ENCODE measurements at regions not wholly inside any gene's neighbourhood (a gene's known extent, or its start where the extent isn't known, plus 50 kb on each side); places are given as distances from the start of the nearest gene placed in this dataset.

- H3K27me3 ChIP-seq (ENCODE audit: control insufficient read depth, insufficient read depth, low read length), result no peaks in the 10 kb centered on the region
- H3K36me3 ChIP-seq (ENCODE audit: control insufficient read depth, insufficient read depth, low read length), result no peaks in the 10 kb centered on the region
- DNase-seq, result no peak
- H3K4me1 ChIP-seq (ENCODE audit: control insufficient read depth, insufficient read depth, low read length), result no peaks in the 10 kb centered on the region
- H3K27ac ChIP-seq (ENCODE audit: low read length), result no peak overlapping the region
- WGBS (ENCODE audit: insufficient coverage, low lambda C conversion rate), result no CpG with 5 or more reads among the region's 4 CpGs
- H3K4me3 ChIP-seq (ENCODE audit: low read length), result no peak overlapping the region
- no peaks in the 10 kb centered on the region for H3K9me3 ChIP-seq (ENCODE audit: control insufficient read depth, low read depth, low read length)
These were observed 515.3 kb downstream of the EPHB1 start for GRCh38 chr3:135310317-135310716.

- H3K36me3 ChIP-seq (ENCODE audit: control insufficient read depth, insufficient read depth, low read length), result no peaks in the 10 kb centered on the region
- no CpG with 5 or more reads among the region's 5 CpGs for WGBS (ENCODE audit: insufficient coverage, low lambda C conversion rate)
- no peak for DNase-seq
These were observed 516.6 kb downstream of the EPHB1 start for GRCh38 chr3:135311699-135312098.

GRCh38 chr3:135314237-135314636 is 519.2 kb downstream of the EPHB1 start:
- no peaks in the 10 kb centered on the region for H3K27me3 ChIP-seq (ENCODE audit: control insufficient read depth, insufficient read depth, low read length)
- no peaks in the 10 kb centered on the region for H3K4me1 ChIP-seq (ENCODE audit: control insufficient read depth, insufficient read depth, low read length)
- no CpG with 5 or more reads among the region's 1 CpG for WGBS (ENCODE audit: insufficient coverage, low lambda C conversion rate)
- H3K4me3 ChIP-seq (ENCODE audit: low read length), result no peak overlapping the region
- H3K27ac ChIP-seq (ENCODE audit: low read length), result no peak overlapping the region
- DNase-seq, result no peak
- no peaks in the 10 kb centered on the region for H3K9me3 ChIP-seq (ENCODE audit: control insufficient read depth, low read depth, low read length)
- no peaks in the 10 kb centered on the region for H3K36me3 ChIP-seq (ENCODE audit: control insufficient read depth, insufficient read depth, low read length)

More at GRCh38 chr3:135311699-135312098, 516.6 kb downstream of the EPHB1 start:
- no peaks in the 10 kb centered on the region for H3K4me1 ChIP-seq (ENCODE audit: control insufficient read depth, insufficient read depth, low read length)
- H3K27me3 ChIP-seq (ENCODE audit: control insufficient read depth, insufficient read depth, low read length), result no peaks in the 10 kb centered on the region
- H3K27ac ChIP-seq (ENCODE audit: low read length), result no peak overlapping the region
- no peaks in the 10 kb centered on the region for H3K9me3 ChIP-seq (ENCODE audit: control insufficient read depth, low read depth, low read length)
- no peak overlapping the region for H3K4me3 ChIP-seq (ENCODE audit: low read length)

GRCh38 chr3:135324301-135324700 is 529.2 kb downstream of the EPHB1 start:
- no peak for DNase-seq
- no peaks in the 10 kb centered on the region for H3K4me1 ChIP-seq (ENCODE audit: control insufficient read depth, insufficient read depth, low read length)
- H3K27ac ChIP-seq (ENCODE audit: low read length), result no peak overlapping the region
- WGBS (ENCODE audit: insufficient coverage, low lambda C conversion rate), result no CpG with 5 or more reads among the region's 5 CpGs
- H3K27me3 ChIP-seq (ENCODE audit: control insufficient read depth, insufficient read depth, low read length), result peaks cover 6% of the 10 kb centered on the region
- H3K36me3 ChIP-seq (ENCODE audit: control insufficient read depth, insufficient read depth, low read length), result no peaks in the 10 kb centered on the region
- no peak overlapping the region for H3K4me3 ChIP-seq (ENCODE audit: low read length)
- no peaks in the 10 kb centered on the region for H3K9me3 ChIP-seq (ENCODE audit: control insufficient read depth, low read depth, low read length)

- Histone ChIP-seq H3K9me3 (ENCODE audit: control insufficient read depth, low read depth, low read length) (no peaks in the 10 kb centered on the region), H3K36me3 (ENCODE audit: control insufficient read depth, insufficient read depth, low read length) (no peaks in the 10 kb centered on the region), H3K4me1 (ENCODE audit: control insufficient read depth, insufficient read depth, low read length) (no peaks in the 10 kb centered on the region), H3K27me3 (ENCODE audit: control insufficient read depth, insufficient read depth, low read length) (peaks cover 6% of the 10 kb centered on the region), H3K4me3 (ENCODE audit: low read length) (no peak overlapping the region), H3K27ac (ENCODE audit: low read length) (no peak overlapping the region)
- WGBS (ENCODE audit: insufficient coverage, low lambda C conversion rate), result no CpG with 5 or more reads among the region's 1 CpG
- DNase-seq, result no peak
These were observed 530.0 kb downstream of the EPHB1 start for GRCh38 chr3:135325096-135325495.

GRCh38 chr3:135325726-135326235 is 530.7 kb downstream of the EPHB1 start:
- Histone ChIP-seq H3K9me3 (ENCODE audit: control insufficient read depth, low read depth, low read length) (no peaks in the 10 kb centered on the region), H3K27ac (ENCODE audit: low read length) (no peak overlapping the region), H3K36me3 (ENCODE audit: control insufficient read depth, insufficient read depth, low read length) (no peaks in the 10 kb centered on the region), H3K27me3 (ENCODE audit: control insufficient read depth, insufficient read depth, low read length) (peaks cover 6% of the 10 kb centered on the region), H3K4me1 (ENCODE audit: control insufficient read depth, insufficient read depth, low read length) (no peaks in the 10 kb centered on the region), H3K4me3 (ENCODE audit: low read length) (no peak overlapping the region)
- no CpG with 5 or more reads among the region's 6 CpGs for WGBS (ENCODE audit: insufficient coverage, low lambda C conversion rate)
- no peak for DNase-seq

GRCh38 chr3:135326851-135327250 is 531.8 kb downstream of the EPHB1 start:
- Histone ChIP-seq H3K27me3 (ENCODE audit: control insufficient read depth, insufficient read depth, low read length) (peaks cover 6% of the 10 kb centered on the region), H3K4me1 (ENCODE audit: control insufficient read depth, insufficient read depth, low read length) (no peaks in the 10 kb centered on the region), H3K27ac (ENCODE audit: low read length) (no peak overlapping the region), H3K36me3 (ENCODE audit: control insufficient read depth, insufficient read depth, low read length) (no peaks in the 10 kb centered on the region), H3K4me3 (ENCODE audit: low read length) (no peak overlapping the region), H3K9me3 (ENCODE audit: control insufficient read depth, low read depth, low read length) (no peaks in the 10 kb centered on the region)
- DNase-seq, result no peak
- no CpG with 5 or more reads among the region's 1 CpG for WGBS (ENCODE audit: insufficient coverage, low lambda C conversion rate)

GRCh38 chr3:135328036-135328435 is 533.0 kb downstream of the EPHB1 start:
- no peak overlapping the region for H3K27ac ChIP-seq (ENCODE audit: low read length)
- peaks cover 6% of the 10 kb centered on the region for H3K27me3 ChIP-seq (ENCODE audit: control insufficient read depth, insufficient read depth, low read length)
- H3K4me1 ChIP-seq (ENCODE audit: control insufficient read depth, insufficient read depth, low read length), result no peaks in the 10 kb centered on the region
- H3K36me3 ChIP-seq (ENCODE audit: control insufficient read depth, insufficient read depth, low read length), result no peaks in the 10 kb centered on the region
- WGBS (ENCODE audit: insufficient coverage, low lambda C conversion rate), result no CpG with 5 or more reads among the region's 5 CpGs
- H3K9me3 ChIP-seq (ENCODE audit: control insufficient read depth, low read depth, low read length), result no peaks in the 10 kb centered on the region
- no peak for DNase-seq
- H3K4me3 ChIP-seq (ENCODE audit: low read length), result no peak overlapping the region

- H3K9me3 ChIP-seq (ENCODE audit: control insufficient read depth, low read depth, low read length), result no peaks in the 10 kb centered on the region
- WGBS (ENCODE audit: insufficient coverage, low lambda C conversion rate), result no CpG with 5 or more reads among the region's 2 CpGs
These were observed 534.4 kb downstream of the EPHB1 start for GRCh38 chr3:135329479-135329878.

GRCh38 chr3:135337192-135337591 is 542.1 kb downstream of the EPHB1 start:
- Histone ChIP-seq H3K9me3 (ENCODE audit: control insufficient read depth, low read depth, low read length) (no peaks in the 10 kb centered on the region), H3K4me1 (ENCODE audit: control insufficient read depth, insufficient read depth, low read length) (no peaks in the 10 kb centered on the region), H3K27me3 (ENCODE audit: control insufficient read depth, insufficient read depth, low read length) (no peaks in the 10 kb centered on the region), H3K4me3 (ENCODE audit: low read length) (no peak overlapping the region), H3K27ac (ENCODE audit: low read length) (no peak overlapping the region), H3K36me3 (ENCODE audit: control insufficient read depth, insufficient read depth, low read length) (no peaks in the 10 kb centered on the region)
- WGBS (ENCODE audit: insufficient coverage, low lambda C conversion rate), result no CpG with 5 or more reads among the region's 1 CpG
- DNase-seq, result no peak

More at GRCh38 chr3:135329479-135329878, 534.4 kb downstream of the EPHB1 start:
- no peak overlapping the region for H3K27ac ChIP-seq (ENCODE audit: low read length)
- H3K4me3 ChIP-seq (ENCODE audit: low read length), result no peak overlapping the region
- no peaks in the 10 kb centered on the region for H3K36me3 ChIP-seq (ENCODE audit: control insufficient read depth, insufficient read depth, low read length)
- no peaks in the 10 kb centered on the region for H3K27me3 ChIP-seq (ENCODE audit: control insufficient read depth, insufficient read depth, low read length)
- no peaks in the 10 kb centered on the region for H3K4me1 ChIP-seq (ENCODE audit: control insufficient read depth, insufficient read depth, low read length)
- DNase-seq, result no peak

- Histone ChIP-seq H3K27me3 (ENCODE audit: control insufficient read depth, insufficient read depth, low read length) (no peaks in the 10 kb centered on the region), H3K4me1 (ENCODE audit: control insufficient read depth, insufficient read depth, low read length) (no peaks in the 10 kb centered on the region), H3K9me3 (ENCODE audit: control insufficient read depth, low read depth, low read length) (no peaks in the 10 kb centered on the region), H3K4me3 (ENCODE audit: low read length) (no peak overlapping the region), H3K36me3 (ENCODE audit: control insufficient read depth, insufficient read depth, low read length) (no peaks in the 10 kb centered on the region), H3K27ac (ENCODE audit: low read length) (no peak overlapping the region)
- no peak for DNase-seq
- WGBS (ENCODE audit: insufficient coverage, low lambda C conversion rate), result no CpG with 5 or more reads among the region's 1 CpG
These were observed 553.6 kb downstream of the EPHB1 start for GRCh38 chr3:135348690-135349089.
